ENCODE measurements at regions not wholly inside any gene's neighbourhood (a gene's known extent, or its start where the extent isn't known, plus 50 kb on each side); places are given as distances from the start of the nearest gene placed in this dataset.

DNA sequence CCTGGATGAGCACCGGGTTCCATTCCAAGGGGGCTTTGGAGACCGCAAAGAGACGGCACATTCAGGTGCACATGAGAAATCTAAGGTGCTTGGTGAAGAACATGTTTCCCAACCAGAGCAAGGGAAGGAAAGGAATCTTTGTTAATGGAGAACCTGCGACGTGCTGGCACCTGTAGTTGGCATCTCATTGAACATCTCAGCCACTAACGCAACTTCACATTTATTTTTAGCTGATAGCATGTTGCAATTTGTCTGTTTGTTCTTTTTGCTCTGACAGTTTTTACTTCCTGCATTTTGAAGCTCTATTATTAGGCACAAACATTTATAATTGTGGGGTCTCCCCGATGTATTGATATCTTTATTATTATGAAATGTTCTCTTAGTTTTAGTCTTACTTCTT is 316.7 kb downstream of the TCERG1L start:
- TF ChIP-seq POLR2A (IDR thresholded peaks at IDR 0.05): no peak
- TF ChIP-seq, protein P1, sequence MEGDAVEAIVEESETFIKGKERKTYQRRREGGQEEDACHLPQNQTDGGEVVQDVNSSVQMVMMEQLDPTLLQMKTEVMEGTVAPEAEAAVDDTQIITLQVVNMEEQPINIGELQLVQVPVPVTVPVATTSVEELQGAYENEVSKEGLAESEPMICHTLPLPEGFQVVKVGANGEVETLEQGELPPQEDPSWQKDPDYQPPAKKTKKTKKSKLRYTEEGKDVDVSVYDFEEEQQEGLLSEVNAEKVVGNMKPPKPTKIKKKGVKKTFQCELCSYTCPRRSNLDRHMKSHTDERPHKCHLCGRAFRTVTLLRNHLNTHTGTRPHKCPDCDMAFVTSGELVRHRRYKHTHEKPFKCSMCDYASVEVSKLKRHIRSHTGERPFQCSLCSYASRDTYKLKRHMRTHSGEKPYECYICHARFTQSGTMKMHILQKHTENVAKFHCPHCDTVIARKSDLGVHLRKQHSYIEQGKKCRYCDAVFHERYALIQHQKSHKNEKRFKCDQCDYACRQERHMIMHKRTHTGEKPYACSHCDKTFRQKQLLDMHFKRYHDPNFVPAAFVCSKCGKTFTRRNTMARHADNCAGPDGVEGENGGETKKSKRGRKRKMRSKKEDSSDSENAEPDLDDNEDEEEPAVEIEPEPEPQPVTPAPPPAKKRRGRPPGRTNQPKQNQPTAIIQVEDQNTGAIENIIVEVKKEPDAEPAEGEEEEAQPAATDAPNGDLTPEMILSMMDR (IDR thresholded peaks at IDR 0.05): no peak
